ENCODE measurements at regions not wholly inside any gene's neighbourhood (a gene's known extent, or its start where the extent isn't known, plus 50 kb on each side); places are given as distances from the start of the nearest gene placed in this dataset.
A peak's percentile ranks its signal among the peaks of the same experiment; 100 is the strongest.
"Not testable (repeated sequence)": the region's sequence is repeated elsewhere in the genome, so short reads cannot be mapped to it uniquely, and the experiment has no call there.

- DNase-seq: no peak
These were observed 483.1 kb upstream of the CAMK1G start for GRCh38 chr1:209100460-209100859.

- DNase-seq: no peak
These were observed 482.4 kb upstream of the CAMK1G start for GRCh38 chr1:209101106-209101505.

- DNase-seq: no peak
These were observed 481.4 kb upstream of the CAMK1G start for GRCh38 chr1:209102120-209102519.

- no peak for DNase-seq
These were observed 481.0 kb upstream of the CAMK1G start for GRCh38 chr1:209102531-209102930.

- no peak for DNase-seq
These were observed 480.4 kb upstream of the CAMK1G start for GRCh38 chr1:209103092-209103491.

- DNase-seq: no peak
These were observed 478.9 kb upstream of the CAMK1G start for GRCh38 chr1:209104646-209105045.

- DNase-seq: no peak
These were observed 477.8 kb upstream of the CAMK1G start for GRCh38 chr1:209105701-209106100.

- DNase-seq: no peak
These were observed 477.2 kb upstream of the CAMK1G start for GRCh38 chr1:209106237-209106741.

- no peak for DNase-seq
These were observed 476.7 kb upstream of the CAMK1G start for GRCh38 chr1:209106861-209107260.

- DNase-seq: no peak
These were observed 476.0 kb upstream of the CAMK1G start for GRCh38 chr1:209107535-209107934.

- no peak for DNase-seq
These were observed 474.3 kb upstream of the CAMK1G start for GRCh38 chr1:209109001-209109785.

GRCh38 chr1:209113521-209113920 lies 470.0 kb upstream of the CAMK1G start:
- no peak for DNase-seq

GRCh38 chr1:209116705-209117104 lies 466.8 kb upstream of the CAMK1G start:
- DNase-seq: no peak

GRCh38 chr1:209123601-209124000 lies 459.9 kb upstream of the CAMK1G start:
- DNase-seq: no peak

- not testable (repeated sequence) for DNase-seq
These were observed 454.4 kb upstream of the CAMK1G start for GRCh38 chr1:209129091-209129490.

- DNase-seq: no peak
These were observed 452.6 kb upstream of the CAMK1G start for GRCh38 chr1:209130886-209131285.

GRCh38 chr1:209132736-209133467 lies 450.6 kb upstream of the CAMK1G start:
- no peak for DNase-seq

- no peak for DNase-seq
These were observed 449.5 kb upstream of the CAMK1G start for GRCh38 chr1:209134001-209134400.

GRCh38 chr1:209143916-209144315 lies 439.6 kb upstream of the CAMK1G start:
- no peak for DNase-seq

GRCh38 chr1:209150114-209150513 lies 433.4 kb upstream of the CAMK1G start:
- peak; percentile 10 for DNase-seq

- DNase-seq: no peak
These were observed 430.1 kb upstream of the CAMK1G start for GRCh38 chr1:209153411-209153810.

GRCh38 chr1:209154912-209155311 lies 428.6 kb upstream of the CAMK1G start:
- no peak for DNase-seq

GRCh38 chr1:209155546-209155945 lies 428.0 kb upstream of the CAMK1G start:
- DNase-seq: no peak

GRCh38 chr1:209156991-209157390 lies 426.5 kb upstream of the CAMK1G start:
- DNase-seq: no peak
